ENCODE measurements at regions not wholly inside any gene's neighbourhood (a gene's known extent, or its start where the extent isn't known, plus 50 kb on each side); places are given as distances from the start of the nearest gene placed in this dataset.

DNA sequence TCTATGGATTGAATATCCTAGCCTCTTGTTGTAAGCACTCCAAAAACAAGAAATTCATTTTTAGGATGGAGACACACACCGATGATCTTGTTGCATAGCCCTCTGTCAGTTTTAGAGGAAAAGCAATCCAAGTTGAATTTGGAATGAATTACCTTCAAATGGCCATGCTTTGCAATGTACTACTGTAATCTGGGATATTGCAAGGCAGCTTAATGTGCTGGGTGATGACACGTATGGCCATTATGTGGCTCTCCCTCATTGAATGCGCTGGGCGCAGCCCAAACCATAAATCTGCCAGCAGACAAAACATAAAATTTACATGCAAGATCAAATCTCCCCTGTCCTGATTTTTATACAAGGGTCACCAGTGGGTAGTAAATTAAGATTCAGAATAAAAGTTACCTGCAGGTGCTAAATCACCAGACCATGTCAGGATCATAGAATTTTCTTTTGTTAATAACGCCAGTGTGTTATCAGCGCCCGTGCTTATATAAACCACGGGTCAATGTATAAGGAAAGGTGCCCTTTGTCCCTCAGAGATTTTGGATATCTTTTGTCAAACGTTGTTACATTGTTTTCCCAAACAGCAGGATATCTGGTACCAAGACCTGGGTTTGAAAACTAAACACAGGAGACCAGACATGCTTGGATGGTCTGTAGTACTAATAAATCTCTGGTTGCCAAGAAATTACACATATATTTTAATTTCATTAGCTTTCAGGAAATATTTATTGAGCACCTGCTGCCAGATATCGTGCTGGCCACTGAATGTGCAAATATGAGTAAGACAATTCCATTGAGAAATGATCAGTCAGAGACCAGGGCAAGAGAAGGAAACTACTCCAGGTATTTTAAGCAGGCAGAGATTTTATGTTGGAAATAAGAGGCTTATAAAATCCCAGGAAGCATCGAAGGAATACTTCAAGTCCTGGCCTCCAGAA, 237.1 kb downstream of the EBLN2 start (continued):
- TF ChIP-seq KDM5A (IDR thresholded peaks at IDR 0.05; ENCODE audit: low read length) (no peak), SIN3A (conservative IDR thresholded peaks at IDR 0.05 in 1 of 2, IDR thresholded peaks at IDR 0.05 in 1 of 2; ENCODE audit: low read depth in 1 of 2, low read length in 2 of 2) (no peak), GTF2F1 (IDR thresholded peaks at IDR 0.05; ENCODE audit: borderline replicate concordance, low read depth, low read length) (no peak), CHD7 (IDR thresholded peaks at IDR 0.05; ENCODE audit: insufficient replicate concordance, low read length) (no peak), TEAD4 (IDR thresholded peaks at IDR 0.05; ENCODE audit: low read depth, low read length) (no peak), KDM4A (IDR thresholded peaks at IDR 0.05; ENCODE audit: low read depth, low read length, severe bottlenecking) (no peak), JUND (IDR thresholded peaks at IDR 0.05; ENCODE audit: low read length) (no peak), KDM1A (IDR thresholded peaks at IDR 0.05; ENCODE audit: borderline replicate concordance, low read length) (no peak), HDAC6 (IDR thresholded peaks at IDR 0.05; ENCODE audit: low read depth, low read length) (no peak), RBBP5 (IDR thresholded peaks at IDR 0.05; ENCODE audit: borderline replicate concordance, low read depth, low read length) (no peak)
